Ascending aorta (tissue), 2 donors: ENCODE measurements at regions not wholly inside any gene's neighbourhood (a gene's known extent, or its start where the extent isn't known, plus 50 kb on each side); places are given as distances from the start of the nearest gene placed in this dataset.

Experiments used
- DNase-seq, 2 donors: peaks; one replicate each; pipeline ENCODE4 v3.0.0-alpha.2; 2019; ENCODE audit warnings: low spot score in 2 of 2
- H3K27ac ChIP-seq, 2 donors: fragments of 200-600 bp; sonication (generic); one replicate each; pipeline ENCODE4 v1.5.1; 2016 to 2017; ENCODE audit warnings: mild to moderate bottlenecking in 1 of 2
- H3K27me3 ChIP-seq: fragments of 200-600 bp; sonication (generic); one replicate; pipeline ENCODE4 v1.5.1; 2017
- H3K36me3 ChIP-seq, 2 donors: fragments of 200-600 bp; sonication (generic); one replicate each; pipeline ENCODE4 v1.5.1; 2016
- H3K4me1 ChIP-seq, 2 donors: fragments of 200-600 bp; sonication (generic); one replicate each; pipeline ENCODE4 v1.5.1; 2016 to 2017; ENCODE audit warnings: mild to moderate bottlenecking in 1 of 2
- H3K4me3 ChIP-seq, 2 donors: fragments of 200-600 bp; sonication (generic); one replicate each; pipeline ENCODE4 v1.5.1; 2016 to 2017; ENCODE audit warnings: mild to moderate bottlenecking in 1 of 2
- H3K9me3 ChIP-seq, 2 donors: fragments of 200-600 bp; sonication (generic); one replicate each; pipeline ENCODE4 v1.5.1; 2016
- CTCF ChIP-seq, 3 experiments: fragments of 200-600 bp in 2 of 3; fragments of 450-650 bp in 1 of 3; sonication (generic) in 2 of 3; IDR thresholded peaks; one replicate each; pipeline ENCODE4 v1.5.1; 2016 to 2019; ENCODE audit warnings: antibody characterized with exemption in 3 of 3, mild to moderate bottlenecking in 1 of 3, moderate library complexity in 1 of 3
- intact Hi-C: fragments of 100-400 bp; cut with DNase I; formaldehyde crosslinking; loops from one replicate; pipeline ENCODE4 v1.15.1; 2023

DNA sequence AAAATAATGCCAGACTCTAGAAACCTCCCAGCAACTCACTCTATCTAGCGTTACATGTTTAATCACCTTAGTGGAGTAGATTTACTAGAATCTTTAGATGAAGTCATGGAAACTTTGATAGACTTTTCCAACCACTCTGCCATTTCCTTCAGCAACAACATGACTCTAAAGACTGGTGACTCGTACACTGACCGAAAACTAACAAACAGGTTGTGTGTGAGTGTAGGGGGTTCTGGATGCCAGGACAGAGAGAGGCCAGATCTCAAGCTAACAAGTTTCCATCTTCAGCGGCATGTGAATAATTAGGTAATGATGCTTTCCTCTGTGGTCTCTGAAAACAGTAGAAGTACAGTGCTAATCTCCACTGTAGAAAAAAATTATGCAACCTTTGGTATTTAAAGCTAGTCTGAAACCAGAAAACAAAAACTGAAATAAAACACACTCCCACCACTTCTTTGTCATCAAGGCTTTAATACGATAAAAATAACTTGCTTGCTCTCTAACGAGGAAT lies 286.4 kb downstream of the PRDM5 start:
- intact Hi-C loops, result no loop called here
- Histone ChIP-seq H3K36me3 (no peaks in the 10 kb centered on the region), H3K4me1 (no peaks in the 10 kb centered on the region), H3K9me3 (no peaks in the 10 kb centered on the region), H3K27ac (no peak overlapping the region), H3K27me3 (no peaks in the 10 kb centered on the region), H3K4me3 (no peak overlapping the region)
- DNase-seq, result no peak
- no peak for TF ChIP-seq CTCF (IDR thresholded peaks at IDR 0.05)

DNA sequence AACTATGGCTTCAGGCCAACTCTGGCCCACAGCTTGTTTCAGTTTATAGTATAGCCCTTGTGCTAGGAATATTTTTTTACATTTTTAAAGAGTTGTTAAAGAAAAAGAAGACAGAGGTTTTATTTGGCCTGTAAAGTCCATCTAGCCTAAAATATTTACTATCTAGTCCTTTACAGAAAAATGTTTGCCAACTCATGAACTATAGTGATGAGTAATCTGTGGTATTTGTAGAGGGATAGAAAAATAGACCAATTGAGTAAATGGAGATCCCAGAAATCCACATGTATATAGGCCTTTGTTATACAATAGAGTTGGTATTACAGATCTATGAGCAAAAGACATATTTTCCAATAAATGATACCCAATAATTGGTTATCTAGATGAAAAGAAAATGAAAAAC lies 288.7 kb downstream of the PRDM5 start:
- Histone ChIP-seq H3K36me3 (no peaks in the 10 kb centered on the region), H3K4me3 (no peak overlapping the region), H3K27me3 (no peaks in the 10 kb centered on the region), H3K4me1 (no peaks in the 10 kb centered on the region), H3K27ac (no peak overlapping the region), H3K9me3 (no peaks in the 10 kb centered on the region)
- DNase-seq, result no peak
- no peak for TF ChIP-seq CTCF (IDR thresholded peaks at IDR 0.05)
- intact Hi-C loops, result no loop called here

DNA sequence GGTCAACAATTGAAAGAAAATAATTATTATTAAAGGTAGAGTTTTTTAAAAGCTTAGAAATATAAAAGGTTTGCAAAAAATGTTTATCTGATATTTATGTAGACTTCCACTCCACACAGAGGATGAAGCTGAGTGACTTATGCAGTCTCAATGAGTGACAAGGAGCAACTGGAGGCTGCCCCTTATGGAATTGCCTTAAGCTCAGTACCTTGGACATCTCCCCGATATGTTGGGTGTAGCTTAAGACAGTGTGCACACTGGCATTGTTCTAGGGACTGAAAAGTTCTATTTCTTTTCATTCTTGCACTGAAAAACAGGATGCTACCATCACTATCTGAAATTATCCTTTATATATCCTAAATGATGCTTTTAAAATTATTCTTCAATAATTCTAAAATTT lies 292.1 kb downstream of the PRDM5 start:
- Histone ChIP-seq H3K27me3 (no peaks in the 10 kb centered on the region), H3K36me3 (no peaks in the 10 kb centered on the region), H3K4me1 (no peaks in the 10 kb centered on the region), H3K27ac (no peak overlapping the region), H3K9me3 (no peaks in the 10 kb centered on the region), H3K4me3 (no peak overlapping the region)
- DNase-seq, result no peak
- no peak for TF ChIP-seq CTCF (IDR thresholded peaks at IDR 0.05)
- intact Hi-C loops, result no loop called here

GRCh38 chr4:120629546-120630108 lies 292.9 kb downstream of the PRDM5 start:
- H3K27ac ChIP-seq, result no peak overlapping the region
- intact Hi-C loops, result no loop called here
- no peaks in the 10 kb centered on the region for H3K36me3 ChIP-seq
- no peak for TF ChIP-seq CTCF (IDR thresholded peaks at IDR 0.05)
- H3K4me3 ChIP-seq, result no peak overlapping the region
- no peaks in the 10 kb centered on the region for H3K9me3 ChIP-seq
- no peak for DNase-seq
- H3K4me1 ChIP-seq, result no peaks in the 10 kb centered on the region
- H3K27me3 ChIP-seq, result no peaks in the 10 kb centered on the region

- intact Hi-C loops, result no loop called here
- Histone ChIP-seq H3K9me3 (no peaks in the 10 kb centered on the region), H3K27ac (no peak overlapping the region), H3K27me3 (no peaks in the 10 kb centered on the region), H3K36me3 (no peaks in the 10 kb centered on the region), H3K4me3 (no peak overlapping the region), H3K4me1 (no peaks in the 10 kb centered on the region)
- TF ChIP-seq CTCF (IDR thresholded peaks at IDR 0.05), result no peak
- no peak for DNase-seq
Measured at GRCh38 chr4:120622601-120623000, 299.9 kb downstream of the PRDM5 start.

- no peak overlapping the region for H3K27ac ChIP-seq
- intact Hi-C loops, result no loop called here
- H3K4me3 ChIP-seq, result no peak overlapping the region
- no peaks in the 10 kb centered on the region for H3K4me1 ChIP-seq
- no peak for TF ChIP-seq CTCF (IDR thresholded peaks at IDR 0.05)
- H3K36me3 ChIP-seq, result no peaks in the 10 kb centered on the region
- H3K27me3 ChIP-seq, result no peaks in the 10 kb centered on the region
- no peaks in the 10 kb centered on the region for H3K9me3 ChIP-seq
- DNase-seq, result no peak
Measured at GRCh38 chr4:120617171-120617570, 305.4 kb downstream of the PRDM5 start.
